Stimulated activated CD4-positive, alpha-beta T cell treated with anti-CD3 and anti-CD28 coated beads, Interleukin-4, amount 100 ng/mL, for 4 hours (primary cell): ENCODE measurements at regions not wholly inside any gene's neighbourhood (a gene's known extent, or its start where the extent isn't known, plus 50 kb on each side); places are given as distances from the start of the nearest gene placed in this dataset.
"Not testable (repeated sequence)": the region's sequence is repeated elsewhere in the genome, so short reads cannot be mapped to it uniquely, and the experiment has no call there.

Experiments
- DNase-seq, 2 experiments: peaks; one replicate each; pipeline ENCODE4 v3.0.0-alpha.2; 2020

- DNase-seq = no peak
Observed at GRCh38 chr15:91356083-91356482, 256.0 kb downstream of the SV2B start.

GRCh38 chr15:91357011-91357410 lies 257.0 kb downstream of the SV2B start:
- DNase-seq = no peak

GRCh38 chr15:91357486-91357885 lies 257.4 kb downstream of the SV2B start:
- no peak for DNase-seq

- no peak for DNase-seq
Observed at GRCh38 chr15:91358405-91358804, 258.3 kb downstream of the SV2B start.

- DNase-seq = not testable (repeated sequence)
Observed at GRCh38 chr15:91361696-91362095, 261.6 kb downstream of the SV2B start.

GRCh38 chr15:91366111-91366510 lies 266.1 kb downstream of the SV2B start:
- DNase-seq = no peak

GRCh38 chr15:91368611-91369010 lies 268.6 kb downstream of the SV2B start:
- no peak for DNase-seq

- DNase-seq = no peak
Observed at GRCh38 chr15:91369823-91370222, 269.8 kb downstream of the SV2B start.

GRCh38 chr15:91371345-91371744 lies 271.3 kb downstream of the SV2B start:
- not testable (repeated sequence) for DNase-seq

- DNase-seq = no peak
Observed at GRCh38 chr15:91374336-91374735, 274.3 kb downstream of the SV2B start.

- no peak for DNase-seq
Observed at GRCh38 chr15:91376038-91376437, 276.0 kb downstream of the SV2B start.

GRCh38 chr15:91380114-91380513 lies 280.1 kb downstream of the SV2B start:
- no peak for DNase-seq

- DNase-seq = no peak
Observed at GRCh38 chr15:91383532-91383931, 283.5 kb downstream of the SV2B start.

GRCh38 chr15:91384189-91384730 lies 284.2 kb downstream of the SV2B start:
- no peak for DNase-seq

GRCh38 chr15:91385311-91385710 lies 285.3 kb downstream of the SV2B start:
- no peak for DNase-seq

GRCh38 chr15:91393186-91393585 lies 293.1 kb downstream of the SV2B start:
- DNase-seq = no peak

- DNase-seq = no peak
Observed at GRCh38 chr15:91400481-91400880, 300.4 kb downstream of the SV2B start.

GRCh38 chr15:91407269-91407889 lies 307.3 kb downstream of the SV2B start:
- DNase-seq = no peak

- no peak for DNase-seq
Observed at GRCh38 chr15:91408476-91409076, 308.5 kb downstream of the SV2B start.

- DNase-seq = no peak
Observed at GRCh38 chr15:91409387-91409786, 309.3 kb downstream of the SV2B start.

GRCh38 chr15:91411586-91411985 lies 311.5 kb downstream of the SV2B start:
- no peak for DNase-seq

- DNase-seq = no peak
Observed at GRCh38 chr15:91412138-91412928, 312.3 kb downstream of the SV2B start.

GRCh38 chr15:91413142-91413541 lies 313.1 kb downstream of the SV2B start:
- DNase-seq = no peak

- no peak for DNase-seq
Observed at GRCh38 chr15:91414124-91414523, 314.1 kb downstream of the SV2B start.
